HepG2 (cell line): ENCODE measurements at regions not wholly inside any gene's neighbourhood (a gene's known extent, or its start where the extent isn't known, plus 50 kb on each side); places are given as distances from the start of the nearest gene placed in this dataset.

Source experiments
- KAT7 ChIP-seq: IDR thresholded peaks from 2 replicates; pipeline ENCODE4 v1.6.1; 2018; ENCODE audit warnings: borderline replicate concordance, missing compliant biosample characterization
- KLF9 ChIP-seq: IDR thresholded peaks from 2 replicates; pipeline ENCODE4 v1.6.1; 2016; ENCODE audit warnings: low read depth
- NFE2L1 ChIP-seq: sonication (generic); formaldehyde crosslinking; IDR thresholded peaks from 2 replicates; pipeline ENCODE4 v1.4.0; 2020; ENCODE audit warnings: missing genetic modification reagents, mild to moderate bottlenecking, borderline replicate concordance
- PBX3 ChIP-seq: sonication (generic); formaldehyde crosslinking; IDR thresholded peaks from 2 replicates; pipeline ENCODE4 v1.8.1; 2023; ENCODE audit warnings: missing genetic modification reagents, inconsistent platforms, borderline replicate concordance
- TCF7L2 ChIP-seq: IDR thresholded peaks from 2 replicates; pipeline ENCODE4 v1.6.1; 2011; ENCODE audit warnings: mild to moderate bottlenecking, low read depth, low read length, moderate library complexity
- ZMYM4 ChIP-seq: sonication (generic); formaldehyde crosslinking; IDR thresholded peaks from 2 replicates; pipeline ENCODE4 v1.8.1; 2023; ENCODE audit warnings: mild to moderate bottlenecking, missing genetic modification reagents
- ZNF17 ChIP-seq: sonication (generic); formaldehyde crosslinking; IDR thresholded peaks from 2 replicates; pipeline ENCODE4 v1.5.0; 2020; ENCODE audit warnings: mild to moderate bottlenecking, missing genetic modification reagents
- ZZZ3 ChIP-seq: sonication (generic); formaldehyde crosslinking; IDR thresholded peaks from 2 replicates; pipeline ENCODE4 v1.4.0; 2020; ENCODE audit warnings: missing genetic modification reagents, mild to moderate bottlenecking, borderline replicate concordance
- TF ChIP-seq, protein P1 (sequence below): sonication (generic); formaldehyde crosslinking; IDR thresholded peaks from 2 replicates; pipeline ENCODE4 v1.5.0; 2020; ENCODE audit warnings: missing genetic modification reagents

DNA sequence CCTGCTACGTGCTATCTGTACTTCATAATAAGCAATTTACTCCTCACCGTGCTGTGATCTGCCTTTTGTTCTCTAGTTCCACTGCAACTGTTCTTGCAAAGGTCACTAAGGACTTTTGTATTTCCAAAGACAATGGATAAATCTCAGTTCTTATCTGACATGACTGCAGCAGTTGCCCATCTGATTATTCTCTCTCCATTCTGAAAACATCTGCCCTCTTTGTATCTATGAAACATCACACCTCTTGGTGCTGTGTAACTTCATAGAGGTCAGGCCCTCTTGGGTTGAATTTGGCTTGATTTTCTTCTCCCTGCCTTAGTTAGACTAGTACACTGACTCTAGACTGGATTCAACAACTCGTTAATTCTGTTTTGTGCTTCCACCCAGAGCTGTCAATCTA, 319.6 kb downstream of the BTG1 start:
- no peak for TF ChIP-seq NFE2L1
- TF ChIP-seq ZZZ3 (CRISPR knock-in tag) = no peak
- no peak for TF ChIP-seq TCF7L2
- TF ChIP-seq, protein P1, sequence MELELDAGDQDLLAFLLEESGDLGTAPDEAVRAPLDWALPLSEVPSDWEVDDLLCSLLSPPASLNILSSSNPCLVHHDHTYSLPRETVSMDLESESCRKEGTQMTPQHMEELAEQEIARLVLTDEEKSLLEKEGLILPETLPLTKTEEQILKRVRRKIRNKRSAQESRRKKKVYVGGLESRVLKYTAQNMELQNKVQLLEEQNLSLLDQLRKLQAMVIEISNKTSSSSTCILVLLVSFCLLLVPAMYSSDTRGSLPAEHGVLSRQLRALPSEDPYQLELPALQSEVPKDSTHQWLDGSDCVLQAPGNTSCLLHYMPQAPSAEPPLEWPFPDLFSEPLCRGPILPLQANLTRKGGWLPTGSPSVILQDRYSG (CRISPR knock-in tag) = no peak
- TF ChIP-seq KLF9 (CRISPR knock-in tag) = no peak
- no peak for TF ChIP-seq ZNF17 (CRISPR knock-in tag)
- TF ChIP-seq KAT7 (CRISPR knock-in tag) = no peak
- TF ChIP-seq ZMYM4 = no peak
- no peak for TF ChIP-seq PBX3
